Keratinocyte (primary cell): ENCODE measurements at regions not wholly inside any gene's neighbourhood (a gene's known extent, or its start where the extent isn't known, plus 50 kb on each side); places are given as distances from the start of the nearest gene placed in this dataset.

ENCODE experiments used
- EZH2 ChIP-seq: IDR thresholded peaks from one replicate; pipeline ENCODE4 v1.6.1; 2012; ENCODE audit warnings: inconsistent platforms, mild to moderate bottlenecking, low read length, moderate library complexity
- TF ChIP-seq, protein P1 (sequence below), 3 experiments: IDR thresholded peaks in 1 of 3; conservative IDR thresholded peaks in 1 of 3; optimal IDR thresholded peaks in 1 of 3; 2 replicates in 2 of 3; 3 replicates in 1 of 3; pipeline versions ENCODE3 to v1.5.1; 2011; ENCODE audit warnings: low read length in 3 of 3, mild to moderate bottlenecking in 3 of 3, moderate library complexity in 2 of 3, control low read depth in 1 of 3, inconsistent platforms in 1 of 3; ENCODE audit not compliant: insufficient read depth in 2 of 3; ENCODE audit errors: extremely low read depth in 1 of 3

DNA sequence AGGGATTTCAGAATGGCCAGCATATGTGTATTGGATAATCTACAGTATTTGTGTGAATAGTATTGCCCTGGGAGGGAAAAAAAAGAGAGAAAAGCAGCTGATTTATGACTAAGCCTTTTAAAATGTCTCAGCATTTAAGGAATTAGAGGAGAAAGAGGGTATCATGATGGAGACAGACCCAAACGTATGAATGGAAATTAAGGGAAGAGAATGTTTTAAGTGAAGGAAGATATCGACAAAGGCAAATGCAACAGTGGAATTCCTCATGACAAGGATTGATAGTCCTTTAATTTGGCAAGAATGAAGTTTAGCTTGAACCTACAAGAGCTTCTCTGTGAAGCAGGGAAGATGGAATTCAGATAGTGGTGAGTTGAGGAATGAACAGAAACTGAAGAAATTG lies 367.3 kb upstream of the POU3F2 start:
- no peak for TF ChIP-seq EZH2
- TF ChIP-seq, protein P1, sequence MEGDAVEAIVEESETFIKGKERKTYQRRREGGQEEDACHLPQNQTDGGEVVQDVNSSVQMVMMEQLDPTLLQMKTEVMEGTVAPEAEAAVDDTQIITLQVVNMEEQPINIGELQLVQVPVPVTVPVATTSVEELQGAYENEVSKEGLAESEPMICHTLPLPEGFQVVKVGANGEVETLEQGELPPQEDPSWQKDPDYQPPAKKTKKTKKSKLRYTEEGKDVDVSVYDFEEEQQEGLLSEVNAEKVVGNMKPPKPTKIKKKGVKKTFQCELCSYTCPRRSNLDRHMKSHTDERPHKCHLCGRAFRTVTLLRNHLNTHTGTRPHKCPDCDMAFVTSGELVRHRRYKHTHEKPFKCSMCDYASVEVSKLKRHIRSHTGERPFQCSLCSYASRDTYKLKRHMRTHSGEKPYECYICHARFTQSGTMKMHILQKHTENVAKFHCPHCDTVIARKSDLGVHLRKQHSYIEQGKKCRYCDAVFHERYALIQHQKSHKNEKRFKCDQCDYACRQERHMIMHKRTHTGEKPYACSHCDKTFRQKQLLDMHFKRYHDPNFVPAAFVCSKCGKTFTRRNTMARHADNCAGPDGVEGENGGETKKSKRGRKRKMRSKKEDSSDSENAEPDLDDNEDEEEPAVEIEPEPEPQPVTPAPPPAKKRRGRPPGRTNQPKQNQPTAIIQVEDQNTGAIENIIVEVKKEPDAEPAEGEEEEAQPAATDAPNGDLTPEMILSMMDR (optimal IDR thresholded peaks at IDR 0.05 in 1 of 3, IDR thresholded peaks at IDR 0.05 in 1 of 3, conservative IDR thresholded peaks at IDR 0.05 in 1 of 3; ENCODE audit: extremely low read depth in 1 of 3, insufficient read depth in 2 of 3, low read length in 3 of 3), result no peak
